Brain microvascular endothelial cell (primary cell): ENCODE measurements at regions not wholly inside any gene's neighbourhood (a gene's known extent, or its start where the extent isn't known, plus 50 kb on each side); places are given as distances from the start of the nearest gene placed in this dataset.

Experiments used
- DNase-seq: peaks from one replicate; pipeline ENCODE4 v3.0.0-alpha.2; 2020
- H3K27ac ChIP-seq: fragments of 250-450 bp; sonication (Bioruptor Pico); 2 replicates; pipeline ENCODE4 v1.5.1; 2020; ENCODE audit warnings: mild to moderate bottlenecking, moderate library complexity
- H3K27me3 ChIP-seq: fragments of 250-450 bp; sonication (Bioruptor Pico); replicated peaks from 2 replicates; pipeline ENCODE4 v1.5.1; 2020; ENCODE audit warnings: mild to moderate bottlenecking
- H3K36me3 ChIP-seq: fragments of 250-450 bp; sonication (Bioruptor Pico); replicated peaks from 2 replicates; pipeline ENCODE4 v1.5.1; 2020; ENCODE audit warnings: mild to moderate bottlenecking
- H3K4me3 ChIP-seq: 2 replicates; pipeline ENCODE4 v1.5.1; 2011; ENCODE audit warnings: low read depth, mild to moderate bottlenecking, control low read depth, low read length, moderate library complexity
- in situ Hi-C: cut with HindIII; loops from 2 replicates; pipeline ENCODE4 v1.10.0; 2017; ENCODE audit warnings: low sequenced_read_pairs, low pct_ligation_motif_present
- TF ChIP-seq, protein P1 (sequence below): IDR thresholded peaks from 2 replicates; pipeline ENCODE4 v1.5.1; 2011; ENCODE audit warnings: low read depth, mild to moderate bottlenecking, moderate library complexity, low read length, control low read depth, inconsistent platforms; ENCODE audit errors: missing control alignments

DNA sequence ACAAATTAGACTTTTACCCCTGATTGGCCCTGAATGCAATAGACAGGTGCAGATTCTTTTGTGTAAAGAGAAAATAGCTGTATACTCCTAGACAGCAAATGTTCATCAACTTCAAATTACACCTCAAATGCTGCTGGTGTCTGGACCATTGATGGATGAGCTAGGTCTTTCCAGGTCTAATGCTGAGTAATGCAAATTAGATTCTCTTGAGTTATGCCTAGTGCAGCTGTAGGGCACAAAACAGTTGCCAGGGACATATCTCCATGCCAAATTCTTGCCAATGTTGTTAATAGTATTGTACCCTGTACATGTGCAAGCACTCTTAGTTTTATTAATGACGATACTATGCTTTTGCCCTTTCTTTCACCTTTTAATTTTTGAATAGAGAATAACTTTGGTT is 72.3 kb upstream of the CNTLN start:
- DNase-seq: no peak

DNA sequence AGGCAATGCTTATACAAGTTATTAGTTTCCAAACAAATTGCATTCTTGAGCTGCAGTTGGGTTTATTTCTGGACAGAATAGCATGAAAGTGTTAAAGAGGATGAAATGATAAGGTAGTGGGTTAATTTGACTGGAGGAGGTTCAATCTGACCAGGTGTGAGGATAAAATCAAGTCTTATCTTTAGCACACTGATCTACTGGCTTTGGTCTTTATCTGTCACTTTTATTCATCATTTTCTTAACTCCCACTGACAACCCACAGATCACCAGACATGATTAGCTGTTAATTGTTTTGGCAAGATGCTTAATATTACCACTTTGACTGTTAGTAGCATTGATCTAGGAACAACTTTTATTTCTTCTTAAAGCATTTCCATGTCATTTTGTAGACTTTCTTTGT is 74.4 kb upstream of the CNTLN start:
- in situ Hi-C loops: no loop called here
- Histone ChIP-seq H3K36me3 (no peaks in the 10 kb centered on the region), H3K27me3 (no peaks in the 10 kb centered on the region), H3K4me3 (no peak overlapping the region), H3K27ac (no peak overlapping the region)
- no peak for DNase-seq
- TF ChIP-seq, protein P1, sequence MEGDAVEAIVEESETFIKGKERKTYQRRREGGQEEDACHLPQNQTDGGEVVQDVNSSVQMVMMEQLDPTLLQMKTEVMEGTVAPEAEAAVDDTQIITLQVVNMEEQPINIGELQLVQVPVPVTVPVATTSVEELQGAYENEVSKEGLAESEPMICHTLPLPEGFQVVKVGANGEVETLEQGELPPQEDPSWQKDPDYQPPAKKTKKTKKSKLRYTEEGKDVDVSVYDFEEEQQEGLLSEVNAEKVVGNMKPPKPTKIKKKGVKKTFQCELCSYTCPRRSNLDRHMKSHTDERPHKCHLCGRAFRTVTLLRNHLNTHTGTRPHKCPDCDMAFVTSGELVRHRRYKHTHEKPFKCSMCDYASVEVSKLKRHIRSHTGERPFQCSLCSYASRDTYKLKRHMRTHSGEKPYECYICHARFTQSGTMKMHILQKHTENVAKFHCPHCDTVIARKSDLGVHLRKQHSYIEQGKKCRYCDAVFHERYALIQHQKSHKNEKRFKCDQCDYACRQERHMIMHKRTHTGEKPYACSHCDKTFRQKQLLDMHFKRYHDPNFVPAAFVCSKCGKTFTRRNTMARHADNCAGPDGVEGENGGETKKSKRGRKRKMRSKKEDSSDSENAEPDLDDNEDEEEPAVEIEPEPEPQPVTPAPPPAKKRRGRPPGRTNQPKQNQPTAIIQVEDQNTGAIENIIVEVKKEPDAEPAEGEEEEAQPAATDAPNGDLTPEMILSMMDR: no peak

More for the DNA sequence above, 72.3 kb upstream of the CNTLN start:
- Histone ChIP-seq H3K4me3 (no peak overlapping the region), H3K36me3 (no peaks in the 10 kb centered on the region), H3K27me3 (no peaks in the 10 kb centered on the region), H3K27ac (no peak overlapping the region)
- in situ Hi-C loops: no loop called here
- TF ChIP-seq, protein P1: no peak

DNA sequence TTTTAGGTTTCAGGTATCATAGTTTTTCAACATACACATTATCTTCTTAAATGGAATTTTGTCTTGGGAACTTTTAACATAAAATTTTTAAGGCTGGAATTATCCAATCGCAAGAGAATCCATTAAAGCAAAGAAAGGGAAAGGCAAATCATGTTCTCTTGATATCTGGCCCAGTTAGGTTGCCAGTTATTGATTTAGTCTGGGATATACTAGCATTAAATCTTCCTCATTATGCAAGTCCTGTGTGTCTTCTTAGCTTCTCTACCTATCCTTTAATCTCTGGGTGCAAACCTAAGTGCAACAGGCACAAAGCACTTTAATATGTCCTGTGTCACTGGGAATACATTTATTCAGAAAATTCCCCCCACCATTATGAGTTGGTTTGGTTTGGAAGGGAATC is 75.4 kb upstream of the CNTLN start:
- in situ Hi-C loops: no loop called here
- H3K36me3 ChIP-seq: no peaks in the 10 kb centered on the region
- no peak overlapping the region for H3K27ac ChIP-seq
- H3K27me3 ChIP-seq: no peaks in the 10 kb centered on the region
- TF ChIP-seq, protein P1: no peak
- no peak overlapping the region for H3K4me3 ChIP-seq
- no peak for DNase-seq

DNA sequence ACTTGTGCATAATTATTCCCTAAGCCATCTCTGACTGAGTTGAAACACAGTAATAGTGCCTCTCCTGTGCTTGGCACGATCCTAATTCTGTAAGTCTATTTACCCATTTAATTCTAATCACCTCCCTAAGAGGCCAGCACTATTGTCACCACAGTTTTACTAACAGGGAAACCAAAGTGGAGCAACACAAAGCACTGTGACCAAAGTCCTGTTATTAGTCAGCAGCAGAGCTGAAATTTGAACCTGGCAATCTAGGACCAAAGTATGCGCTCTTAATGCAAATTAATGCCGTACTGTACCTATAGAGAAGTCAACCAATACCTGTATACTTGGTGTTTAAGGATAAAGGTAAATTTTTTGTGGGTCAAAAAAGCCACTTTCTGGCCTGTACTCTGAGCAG is 77.1 kb upstream of the CNTLN start:
- TF ChIP-seq, protein P1: no peak
- Histone ChIP-seq H3K27me3 (no peaks in the 10 kb centered on the region), H3K4me3 (no peak overlapping the region), H3K36me3 (no peaks in the 10 kb centered on the region), H3K27ac (no peak overlapping the region)
- DNase-seq: no peak
- in situ Hi-C loops: no loop called here

DNA sequence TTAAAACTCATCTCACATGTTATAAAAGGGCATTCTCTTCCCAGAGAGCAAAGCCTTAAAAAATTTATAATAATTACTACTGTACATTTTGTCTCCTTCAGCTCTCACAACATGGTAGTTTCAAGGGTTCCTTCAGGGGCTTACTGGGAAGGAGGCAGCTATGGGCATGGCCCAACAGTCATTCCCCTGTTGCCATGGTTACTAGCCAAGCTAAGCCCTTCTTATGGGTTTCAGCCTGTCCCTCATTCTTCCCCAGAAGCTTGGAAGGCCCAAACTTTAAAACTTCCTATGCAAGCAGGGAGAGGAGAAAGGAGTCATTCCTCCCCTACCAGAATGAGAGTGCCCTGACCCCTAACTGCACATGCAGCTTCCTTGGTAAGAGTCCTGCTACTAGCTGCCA is 82.2 kb upstream of the CNTLN start:
- H3K4me3 ChIP-seq: no peak overlapping the region
- H3K36me3 ChIP-seq: no peaks in the 10 kb centered on the region
- no peak for DNase-seq
- no peaks in the 10 kb centered on the region for H3K27me3 ChIP-seq
- in situ Hi-C loops: no loop called here
- no peak overlapping the region for H3K27ac ChIP-seq
- TF ChIP-seq, protein P1: no peak

DNA sequence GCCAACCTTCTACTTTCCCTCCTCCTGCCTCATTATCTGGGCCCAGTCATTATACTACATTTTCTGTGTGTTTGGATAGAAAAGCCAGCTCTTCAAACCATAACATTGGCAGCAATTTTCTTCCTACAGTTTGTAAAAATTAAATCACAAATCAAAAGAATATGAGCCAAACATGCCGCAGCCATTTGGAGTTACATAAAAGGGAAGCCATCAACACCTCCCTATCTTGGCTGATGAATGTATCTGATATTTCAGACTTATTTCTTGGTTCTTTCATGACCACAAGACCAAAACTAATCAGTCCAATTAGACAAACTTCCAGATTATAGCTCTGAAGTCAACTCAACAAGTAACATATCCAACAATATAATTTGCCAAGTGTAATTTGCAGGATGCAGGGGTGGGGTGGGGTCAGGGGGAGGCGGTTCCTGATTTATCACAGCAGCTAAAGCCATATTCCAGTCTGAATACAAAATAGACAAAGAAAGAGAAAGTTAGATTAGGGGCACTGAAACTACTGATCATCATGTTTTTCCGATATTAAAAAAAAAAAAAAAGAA is 89.4 kb upstream of the CNTLN start:
- H3K36me3 ChIP-seq: no peaks in the 10 kb centered on the region
- TF ChIP-seq, protein P1: no peak
- in situ Hi-C loops: no loop called here
- no peaks in the 10 kb centered on the region for H3K27me3 ChIP-seq
- DNase-seq: no peak
- H3K4me3 ChIP-seq: no peak overlapping the region
- no peak overlapping the region for H3K27ac ChIP-seq
